Coronary artery (tissue), 2 donors: ENCODE measurements at regions not wholly inside any gene's neighbourhood (a gene's known extent, or its start where the extent isn't known, plus 50 kb on each side); places are given as distances from the start of the nearest gene placed in this dataset.
A peak's percentile ranks its signal among the peaks of the same experiment; 100 is the strongest.

ENCODE experiments used
- DNase-seq: peaks from one replicate; pipeline ENCODE4 v3.0.0-alpha.2; 2017; ENCODE audit warnings: low spot score
- H3K27ac ChIP-seq, 2 donors: fragments of 200-600 bp; sonication (generic); one replicate each; pipeline ENCODE4 v1.5.1; 2016 to 2019
- H3K4me3 ChIP-seq: fragments of 200-600 bp; sonication (generic); 2 replicates; pipeline ENCODE4 v1.5.1; 2016; ENCODE audit warnings: mild to moderate bottlenecking, moderate library complexity
- TF ChIP-seq, protein P1 (sequence below): fragments of 200-600 bp; sonication (generic); IDR thresholded peaks from one replicate; pipeline ENCODE4 v1.5.1; 2019; ENCODE audit warnings: antibody characterized with exemption

DNA sequence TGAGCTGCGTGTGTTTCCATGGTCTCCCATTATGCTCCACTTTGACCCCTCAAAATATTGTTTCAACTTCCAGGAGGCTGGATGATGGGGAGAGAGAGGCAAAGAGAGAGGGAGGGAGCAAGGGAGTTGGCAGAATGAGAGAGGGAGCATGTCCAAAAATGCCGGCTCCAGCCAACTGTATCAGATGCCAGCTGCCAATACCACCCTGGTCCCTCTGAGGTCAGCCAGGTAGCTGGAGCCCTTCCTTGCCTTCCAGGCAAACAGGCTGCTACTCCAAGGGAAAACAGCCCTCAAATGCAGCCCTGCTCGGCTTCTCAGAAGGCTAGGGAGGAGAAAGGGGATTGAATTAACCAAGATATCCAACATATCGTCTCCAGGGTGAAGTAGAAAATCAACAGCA is 440.0 kb downstream of the TSHZ3 start:
- H3K27ac ChIP-seq = no peak overlapping the region
- TF ChIP-seq, protein P1, sequence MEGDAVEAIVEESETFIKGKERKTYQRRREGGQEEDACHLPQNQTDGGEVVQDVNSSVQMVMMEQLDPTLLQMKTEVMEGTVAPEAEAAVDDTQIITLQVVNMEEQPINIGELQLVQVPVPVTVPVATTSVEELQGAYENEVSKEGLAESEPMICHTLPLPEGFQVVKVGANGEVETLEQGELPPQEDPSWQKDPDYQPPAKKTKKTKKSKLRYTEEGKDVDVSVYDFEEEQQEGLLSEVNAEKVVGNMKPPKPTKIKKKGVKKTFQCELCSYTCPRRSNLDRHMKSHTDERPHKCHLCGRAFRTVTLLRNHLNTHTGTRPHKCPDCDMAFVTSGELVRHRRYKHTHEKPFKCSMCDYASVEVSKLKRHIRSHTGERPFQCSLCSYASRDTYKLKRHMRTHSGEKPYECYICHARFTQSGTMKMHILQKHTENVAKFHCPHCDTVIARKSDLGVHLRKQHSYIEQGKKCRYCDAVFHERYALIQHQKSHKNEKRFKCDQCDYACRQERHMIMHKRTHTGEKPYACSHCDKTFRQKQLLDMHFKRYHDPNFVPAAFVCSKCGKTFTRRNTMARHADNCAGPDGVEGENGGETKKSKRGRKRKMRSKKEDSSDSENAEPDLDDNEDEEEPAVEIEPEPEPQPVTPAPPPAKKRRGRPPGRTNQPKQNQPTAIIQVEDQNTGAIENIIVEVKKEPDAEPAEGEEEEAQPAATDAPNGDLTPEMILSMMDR = no peak
- no peak for DNase-seq
- H3K4me3 ChIP-seq = no peak overlapping the region

DNA sequence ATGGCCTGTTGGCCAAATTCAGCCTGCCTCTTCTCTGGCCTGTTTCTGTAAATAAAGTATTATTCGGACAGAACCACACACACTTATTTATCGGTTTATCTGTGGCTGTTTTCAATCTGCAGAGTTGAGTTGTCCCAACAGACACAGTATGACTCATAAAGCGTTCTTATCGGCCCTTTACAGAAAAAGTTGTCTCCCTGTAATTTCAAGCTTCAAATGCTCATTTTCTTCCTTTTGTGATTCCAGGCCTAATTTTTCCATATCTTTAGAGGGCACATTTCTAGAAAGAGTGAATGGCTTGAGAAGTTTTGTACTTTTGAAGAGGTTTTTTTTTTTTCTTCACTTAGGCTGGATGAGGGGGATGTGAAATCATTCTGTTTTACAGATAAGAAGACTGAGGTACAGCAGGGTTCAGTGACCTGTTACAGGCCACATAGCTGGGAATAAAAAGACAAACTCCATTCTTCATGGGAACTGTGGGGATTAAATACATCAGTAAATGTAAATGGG is 440.9 kb downstream of the TSHZ3 start:
- DNase-seq = no peak
- Histone ChIP-seq H3K4me3 (no peak overlapping the region), H3K27ac (no peak overlapping the region)
- TF ChIP-seq, protein P1 = no peak

DNA sequence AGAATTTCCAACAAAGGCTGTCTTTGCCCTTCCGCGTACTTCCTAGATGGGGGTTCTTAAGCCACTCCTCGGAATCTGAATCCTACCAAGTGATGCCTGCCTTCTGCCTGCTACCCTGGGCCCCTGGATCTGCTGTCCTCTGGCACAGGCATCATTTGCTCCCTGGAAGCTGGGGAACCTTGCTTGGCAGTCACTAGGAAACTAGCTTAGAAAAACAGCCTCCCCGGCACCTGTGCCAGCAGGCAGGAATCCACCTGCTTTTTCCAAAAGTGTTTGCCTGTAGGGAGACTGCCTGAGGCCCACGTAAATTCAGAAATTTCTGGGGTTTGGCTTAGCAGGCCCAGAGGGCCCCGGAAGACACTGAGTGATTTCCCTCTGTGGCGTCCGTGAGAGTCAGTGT is 442.4 kb downstream of the TSHZ3 start:
- H3K27ac ChIP-seq = no peak overlapping the region
- DNase-seq = no peak
- TF ChIP-seq, protein P1 = no peak
- H3K4me3 ChIP-seq = no peak overlapping the region

DNA sequence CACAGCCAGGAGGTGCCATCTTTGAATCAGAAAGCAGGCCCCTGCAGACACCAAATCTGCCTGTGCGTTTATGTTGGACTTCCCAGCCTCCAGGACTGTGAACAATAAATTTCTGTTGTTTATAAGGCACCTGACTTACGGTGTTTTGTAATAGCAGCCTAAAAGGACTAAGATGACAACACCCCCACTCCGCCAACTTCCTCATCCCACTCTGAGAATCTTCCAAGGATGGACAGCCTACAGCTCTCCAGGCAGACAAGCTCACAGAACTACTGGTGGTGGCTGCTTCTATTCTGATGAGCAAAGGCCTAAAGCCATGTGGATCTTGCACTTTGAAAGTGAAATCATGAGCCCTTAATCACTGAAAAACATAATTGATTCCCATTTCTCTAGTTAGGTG is 449.2 kb downstream of the TSHZ3 start:
- peak; percentile 43 for DNase-seq
- H3K4me3 ChIP-seq = no peak overlapping the region
- no peak overlapping the region for H3K27ac ChIP-seq
- TF ChIP-seq, protein P1 = no peak

DNA sequence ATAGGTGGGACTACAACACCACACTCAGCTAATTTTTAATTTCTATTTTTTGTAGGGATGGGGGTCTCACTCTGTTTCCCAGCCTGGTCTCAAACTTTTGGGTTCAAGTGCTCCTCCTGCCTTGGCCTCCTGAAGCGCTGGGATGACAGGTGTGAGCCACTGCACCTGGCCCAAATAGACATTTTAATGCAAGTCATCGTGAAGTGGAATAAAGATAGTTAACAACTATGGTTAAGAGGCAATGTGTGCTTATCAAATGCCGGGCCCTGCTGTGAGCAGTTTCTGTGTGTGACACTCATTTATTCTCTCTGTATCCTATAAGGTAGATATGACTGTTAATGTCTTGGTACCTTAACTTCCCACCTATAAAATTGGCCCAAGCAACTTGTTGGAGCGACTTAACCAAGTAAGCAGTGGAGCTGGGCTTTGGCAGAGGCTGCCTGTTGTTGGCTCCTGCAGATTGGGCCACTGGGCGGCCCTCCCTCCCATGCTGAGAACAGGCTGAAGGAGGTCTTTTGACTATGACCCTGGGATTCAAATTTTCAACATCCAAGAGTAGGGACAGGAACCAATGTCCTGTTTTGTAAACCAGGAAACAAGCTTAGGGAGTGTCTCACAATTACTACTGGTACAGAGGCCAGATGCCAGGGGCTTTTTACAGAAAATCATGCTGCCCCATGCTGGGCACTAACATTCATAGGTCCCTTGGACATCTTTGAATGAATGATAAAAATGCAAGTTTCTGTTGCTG is 450.7 kb downstream of the TSHZ3 start:
- no peak overlapping the region for H3K4me3 ChIP-seq
- no peak for DNase-seq
- TF ChIP-seq, protein P1 = no peak
- no peak overlapping the region for H3K27ac ChIP-seq

DNA sequence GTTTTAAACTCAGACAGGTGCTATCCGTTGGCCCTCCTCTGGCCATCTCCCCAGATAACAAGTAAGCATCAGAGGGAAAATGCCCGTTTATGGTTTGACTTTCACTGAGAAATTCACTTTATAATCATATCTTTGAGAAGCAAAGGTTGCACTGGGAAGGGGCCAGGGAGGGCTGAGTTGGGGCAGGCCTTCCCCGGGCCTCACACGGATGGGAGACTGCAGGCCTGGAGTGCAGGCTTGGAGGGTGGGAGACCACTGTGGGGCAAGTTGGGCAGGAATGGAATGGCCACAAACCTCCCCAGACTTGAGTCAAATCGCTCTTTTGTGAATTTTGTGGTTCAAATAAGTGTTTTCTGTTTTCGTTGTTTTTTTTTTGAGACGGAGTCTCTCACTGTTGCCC is 451.7 kb downstream of the TSHZ3 start:
- Histone ChIP-seq H3K27ac (no peak overlapping the region), H3K4me3 (no peak overlapping the region)
- no peak for DNase-seq
- TF ChIP-seq, protein P1 = no peak

DNA sequence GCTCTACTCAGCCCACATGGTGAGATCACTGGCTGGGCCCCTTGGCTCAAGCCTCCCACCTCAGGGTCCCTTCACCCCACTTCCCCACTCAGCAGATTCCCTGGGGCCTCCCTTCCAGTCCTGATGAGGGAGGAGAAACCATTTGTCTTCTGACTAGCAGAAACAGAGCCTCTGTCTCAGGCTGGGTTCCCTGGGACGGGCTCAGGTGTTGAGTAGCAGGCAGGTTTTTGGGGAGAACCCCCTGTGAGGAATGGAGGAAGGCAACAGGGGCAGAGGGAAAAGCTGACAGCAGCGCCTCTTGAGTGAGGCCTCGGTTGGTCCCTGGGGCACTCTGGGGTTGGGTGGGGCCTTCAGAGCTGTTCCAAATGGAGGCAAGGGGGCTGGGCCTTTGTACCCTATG is 452.2 kb downstream of the TSHZ3 start:
- TF ChIP-seq, protein P1 = no peak
- H3K4me3 ChIP-seq = no peak overlapping the region
- peak; percentile 57 for DNase-seq
- no peak overlapping the region for H3K27ac ChIP-seq
